IMR-90 (cell line): ENCODE measurements at regions not wholly inside any gene's neighbourhood (a gene's known extent, or its start where the extent isn't known, plus 50 kb on each side); places are given as distances from the start of the nearest gene placed in this dataset.

Source experiments
- ATAC-seq: fragments of 200-7000 bp; cut with Tn5 transposase; 2 replicates; pipeline ENCODE4 v1.9.1; 2020; ENCODE audit warnings: low read depth, mild to moderate bottlenecking, moderate library complexity
- BruUV-seq: library from RNA; stranded (reverse); fragments of 400-500 nt; replicated peaks from 2 replicates; lab custom pipeline; 2021; lab: Mats Ljungman, UMichigan
- CTCF ChIA-PET: fragments of 300-600 bp; formaldehyde crosslinking; extraction: SDS; loops from one replicate; lab custom pipeline; 2021; ENCODE audit warnings: antibody characterized with exemption; lab: Yijun Ruan, JAX
- POLR2A ChIA-PET: fragments of 300-600 bp; sonication (Branson Sonifier 250); formaldehyde crosslinking; loops from one replicate; lab custom pipeline; 2022; ENCODE audit warnings: antibody characterized with exemption; ENCODE audit not compliant: unreplicated experiment; lab: Charles Lee
- DNase-seq: peaks from one replicate; pipeline ENCODE4 v3.0.0; 2013
- H2AFZ ChIP-seq: replicated peaks from 2 replicates; pipeline ENCODE3; 2013; ENCODE audit warnings: low read length, mild to moderate bottlenecking; ENCODE audit not compliant: poor library complexity
- H2AK5ac ChIP-seq: 2 replicates; pipeline ENCODE4 v1.6.1; 2013; ENCODE audit warnings: low read depth, low read length, inconsistent platforms
- H2AK9ac ChIP-seq: replicated peaks from 2 replicates; pipeline ENCODE3; 2013; ENCODE audit warnings: mild to moderate bottlenecking, low read depth, low read length, moderate library complexity; ENCODE audit not compliant: poor library complexity
- H2BK120ac ChIP-seq: 2 replicates; pipeline ENCODE4 v1.6.1; 2013; ENCODE audit warnings: low read depth, low read length, inconsistent platforms
- H2BK15ac ChIP-seq: 3 replicates; pipeline ENCODE4 v1.6.1; 2013; ENCODE audit warnings: low read depth, low read length, inconsistent platforms
- H2BK20ac ChIP-seq: 2 replicates; pipeline ENCODE4 v1.6.1; 2013; ENCODE audit warnings: low read depth, mild to moderate bottlenecking, inconsistent platforms, low read length, moderate library complexity
- H2BK5ac ChIP-seq: 2 replicates; pipeline ENCODE4 v1.6.1; 2013; ENCODE audit warnings: mild to moderate bottlenecking, low read depth, low read length, inconsistent platforms; ENCODE audit not compliant: poor library complexity, severe bottlenecking
- H3K14ac ChIP-seq: replicated peaks from 2 replicates; pipeline ENCODE4 v1.6.1; 2013; ENCODE audit warnings: low read depth, low read length, inconsistent platforms
- H3K18ac ChIP-seq: 2 replicates; pipeline ENCODE4 v1.6.1; 2013; ENCODE audit warnings: low read depth, low read length, control low read depth
- H3K23ac ChIP-seq: 2 replicates; pipeline ENCODE4 v1.6.1; 2013; ENCODE audit warnings: low read depth, low read length, inconsistent platforms
- H3K27ac ChIP-seq: 2 replicates; pipeline ENCODE4 v1.5.1; 2013; ENCODE audit warnings: mild to moderate bottlenecking, control low read depth, low read length; ENCODE audit not compliant: insufficient read depth
- H3K27me3 ChIP-seq: 2 replicates; pipeline ENCODE4 v1.6.1; 2013; ENCODE audit warnings: low read length; ENCODE audit not compliant: control insufficient read depth, insufficient read depth
- H3K36me3 ChIP-seq: 2 replicates; pipeline ENCODE4 v1.6.1; 2013; ENCODE audit warnings: low read length, mixed read lengths; ENCODE audit not compliant: control insufficient read depth, insufficient read depth
- H3K4ac ChIP-seq: 2 replicates; pipeline ENCODE4 v1.6.1; 2013; ENCODE audit warnings: low read depth, low read length, inconsistent platforms
- H3K4me1 ChIP-seq: 2 replicates; pipeline ENCODE4 v1.6.1; 2013; ENCODE audit warnings: low read length, mixed read lengths; ENCODE audit not compliant: control insufficient read depth, insufficient read depth
- H3K4me2 ChIP-seq: 2 replicates; pipeline ENCODE4 v1.6.1; 2013; ENCODE audit warnings: low read depth, mild to moderate bottlenecking, control low read depth, low read length, moderate library complexity
- H3K4me3 ChIP-seq: 2 replicates; pipeline ENCODE4 v1.5.1; 2013; ENCODE audit warnings: low read depth, mild to moderate bottlenecking, control low read depth, low read length, moderate library complexity; ENCODE audit not compliant: insufficient read depth
- H3K56ac ChIP-seq: 2 replicates; pipeline ENCODE4 v1.6.1; 2013; ENCODE audit warnings: low read length, inconsistent platforms; ENCODE audit not compliant: insufficient read depth; ENCODE audit errors: extremely low read depth
- H3K79me1 ChIP-seq, 2 experiments: 2 replicates each; pipeline ENCODE4 v1.6.1; 2013; ENCODE audit warnings: low read length in 2 of 2, inconsistent platforms in 1 of 2, low read depth in 1 of 2
- H3K9ac ChIP-seq: 2 replicates; pipeline ENCODE4 v1.6.1; 2013; ENCODE audit warnings: low read depth, low read length, control low read depth
- H3K9me1 ChIP-seq: 2 replicates; pipeline ENCODE4 v1.6.1; 2013; ENCODE audit warnings: low read length, inconsistent platforms; ENCODE audit not compliant: insufficient read depth
- H3K9me3 ChIP-seq: 2 replicates; pipeline ENCODE4 v1.6.1; 2013; ENCODE audit warnings: low read length; ENCODE audit not compliant: control insufficient read depth, insufficient read depth
- H4K20me1 ChIP-seq: 2 replicates; pipeline ENCODE4 v1.6.1; 2013; ENCODE audit warnings: low read length, inconsistent platforms; ENCODE audit not compliant: insufficient read depth
- H4K5ac ChIP-seq: 2 replicates; pipeline ENCODE4 v1.6.1; 2013; ENCODE audit warnings: mild to moderate bottlenecking, low read depth, low read length, control low read depth
- H4K8ac ChIP-seq, 2 experiments: 2 replicates each; pipeline ENCODE4 v1.6.1; 2013; ENCODE audit warnings: low read depth in 2 of 2, low read length in 2 of 2, control low read depth in 1 of 2, inconsistent platforms in 1 of 2
- H4K91ac ChIP-seq: 2 replicates; pipeline ENCODE4 v1.6.1; 2013; ENCODE audit warnings: low read depth, low read length, inconsistent platforms; ENCODE audit not compliant: insufficient read depth
- BHLHE40 ChIP-seq: fragments of 150-350 bp; IDR thresholded peaks from 2 replicates; pipeline ENCODE4 v1.6.1; 2016; ENCODE audit warnings: mild to moderate bottlenecking, low read depth, low read length
- CEBPB ChIP-seq: IDR thresholded peaks from 2 replicates; pipeline ENCODE4 v1.6.1; 2012; ENCODE audit warnings: low read depth, low read length, improper control_type of control experiment
- CHD1 ChIP-seq: IDR thresholded peaks from 2 replicates; pipeline ENCODE4 v1.6.1; 2012; ENCODE audit warnings: low read depth, low read length, improper control_type of control experiment
- FOS ChIP-seq: fragments of 150-350 bp; IDR thresholded peaks from 2 replicates; pipeline ENCODE4 v1.6.1; 2016; ENCODE audit warnings: low read depth, low read length
- MAFK ChIP-seq: IDR thresholded peaks from 2 replicates; pipeline ENCODE4 v1.6.1; 2012; ENCODE audit warnings: low read depth, low read length, improper control_type of control experiment
- MAZ ChIP-seq: IDR thresholded peaks from 2 replicates; pipeline ENCODE4 v1.6.1; 2012; ENCODE audit warnings: low read depth, mild to moderate bottlenecking, low read length, improper control_type of control experiment, moderate library complexity, borderline replicate concordance
- MXI1 ChIP-seq: IDR thresholded peaks from 2 replicates; pipeline ENCODE4 v1.6.1; 2012; ENCODE audit warnings: low read depth, mild to moderate bottlenecking, low read length, moderate library complexity, borderline replicate concordance
- NFE2L2 ChIP-seq: fragments of 150-350 bp; IDR thresholded peaks from 2 replicates; pipeline ENCODE4 v1.6.1; 2016; ENCODE audit warnings: low read depth, mild to moderate bottlenecking, low read length
- POLR2A ChIP-seq: IDR thresholded peaks from 2 replicates; pipeline ENCODE4 v1.6.1; 2012; ENCODE audit warnings: mild to moderate bottlenecking, low read depth, low read length
- RAD21 ChIP-seq: IDR thresholded peaks from 2 replicates; pipeline ENCODE4 v1.6.1; 2012; ENCODE audit warnings: low read length, improper control_type of control experiment
- RFX5 ChIP-seq: IDR thresholded peaks from 2 replicates; pipeline ENCODE4 v1.8.0; 2012; ENCODE audit warnings: low read depth, mild to moderate bottlenecking, low read length, moderate library complexity
- SMC3 ChIP-seq: fragments of 150-350 bp; IDR thresholded peaks from 2 replicates; pipeline ENCODE4 v1.6.1; 2016; ENCODE audit warnings: low read depth, mild to moderate bottlenecking, antibody characterized with exemption, low read length, moderate library complexity
- USF2 ChIP-seq: fragments of 150-350 bp; IDR thresholded peaks from 2 replicates; pipeline ENCODE4 v1.6.1; 2017; ENCODE audit warnings: mild to moderate bottlenecking, antibody characterized with exemption, low read length, low read depth
- WGBS, 2 experiments: methylation state at CpG; one replicate each; pipeline versions ENCODE4 v1.1.5 to v1.1.7; 2013; ENCODE audit warnings: missing lambda C conversion rate in 2 of 2; ENCODE audit not compliant: insufficient read length in 1 of 2; ENCODE audit errors: extremely low coverage in 2 of 2; 5-methylcytosine and 5-hydroxymethylcytosine counted together
- dilution Hi-C: fragments of 300-500 bp; cut with HindIII; formaldehyde crosslinking; loops from one replicate; pipeline ENCODE4 v1.14.3; 2018; ENCODE audit warnings: low sequenced_read_pairs; ENCODE audit not compliant: unreplicated experiment
- in situ Hi-C: fragments of 300-500 bp; cut with MboI; formaldehyde crosslinking; loops from 3 replicates; pipeline ENCODE4 v1.14.3; 2019; ENCODE audit warnings: low sequenced_read_pairs, inconsistent platforms, mixed read lengths
- intact Hi-C: fragments of 100-400 bp; cut with micrococcal nuclease; formaldehyde crosslinking; loops from 2 replicates; pipeline ENCODE4 v1.10.0; 2022
- TF ChIP-seq, protein P1 (sequence below): fragments of 150-350 bp; IDR thresholded peaks from 2 replicates; pipeline ENCODE4 v1.6.1; 2016; ENCODE audit warnings: low read depth, mild to moderate bottlenecking, low read length, moderate library complexity, borderline replicate concordance

- Histone ChIP-seq H3K9ac (no peak overlapping the region), H3K23ac (no peak overlapping the region), H2AK9ac (no peak overlapping the region), H3K4me3 (no peak overlapping the region), H2BK5ac (no peak overlapping the region), H3K27me3 (no peaks in the 10 kb centered on the region), H3K9me3 (peaks cover 2% of the 10 kb centered on the region; the same call in 1 of the 2 replicates), H3K79me1 (no peaks in the 10 kb centered on the region), H3K9me1 (no peaks in the 10 kb centered on the region), H3K36me3 (no peaks in the 10 kb centered on the region), H2BK15ac (no peak overlapping the region), H4K8ac (no peak overlapping the region), H4K5ac (no peak overlapping the region), H4K20me1 (no peaks in the 10 kb centered on the region), H3K18ac (no peak overlapping the region), H4K91ac (no peak overlapping the region), H3K4me2 (no peak overlapping the region), H2AFZ (no peak overlapping the region), H3K14ac (no peak overlapping the region), H2BK120ac (no peak overlapping the region), H2AK5ac (no peak overlapping the region), H2BK20ac (no peak overlapping the region), H3K4me1 (no peaks in the 10 kb centered on the region), H3K56ac (no peak overlapping the region), H3K4ac (no peak overlapping the region), H3K27ac (no peak overlapping the region)
- DNase-seq (no peak), ATAC-seq (no peak)
- POLR2A ChIA-PET = no interaction called here
- TF ChIP-seq BHLHE40 (no peak), POLR2A (no peak), USF2 (no peak), NFE2L2 (no peak), MAFK (no peak), RAD21 (no peak), RFX5 (no peak), CEBPB (no peak), MXI1 (no peak), SMC3 (no peak), MAZ (no peak), CHD1 (no peak), FOS (no peak)
- TF ChIP-seq, protein P1, sequence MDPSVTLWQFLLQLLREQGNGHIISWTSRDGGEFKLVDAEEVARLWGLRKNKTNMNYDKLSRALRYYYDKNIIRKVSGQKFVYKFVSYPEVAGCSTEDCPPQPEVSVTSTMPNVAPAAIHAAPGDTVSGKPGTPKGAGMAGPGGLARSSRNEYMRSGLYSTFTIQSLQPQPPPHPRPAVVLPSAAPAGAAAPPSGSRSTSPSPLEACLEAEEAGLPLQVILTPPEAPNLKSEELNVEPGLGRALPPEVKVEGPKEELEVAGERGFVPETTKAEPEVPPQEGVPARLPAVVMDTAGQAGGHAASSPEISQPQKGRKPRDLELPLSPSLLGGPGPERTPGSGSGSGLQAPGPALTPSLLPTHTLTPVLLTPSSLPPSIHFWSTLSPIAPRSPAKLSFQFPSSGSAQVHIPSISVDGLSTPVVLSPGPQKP = no peak
- WGBS, 2 experiments = no CpG with 5 or more reads among the region's 4 CpGs
- dilution Hi-C loops = no loop called here
- no TSS peak for BruUV-seq
- CTCF ChIA-PET = no interaction called here
- in situ Hi-C loops = no loop called here
- intact Hi-C loops = no loop called here
These were observed 330.3 kb upstream of the CTNNB1 start for GRCh38 chr3:40869013-40869412.
